COLO668 (cell line): ENCODE measurements at regions not wholly inside any gene's neighbourhood (a gene's known extent, or its start where the extent isn't known, plus 50 kb on each side); places are given as distances from the start of the nearest gene placed in this dataset.
A peak's percentile ranks its signal among the peaks of the same experiment; 100 is the strongest.
"Not testable (repeated sequence)": the region's sequence is repeated elsewhere in the genome, so short reads cannot be mapped to it uniquely, and the experiment has no call there.

ENCODE experiments used
- DNase-seq: peaks from one replicate; lab custom pipeline; 2025; ENCODE audit not compliant: unreplicated experiment; lab: John Stamatoyannopoulos, UW

- DNase-seq: no peak
Measured at GRCh38 chr15:53844634-53845033, 85.2 kb upstream of the WDR72 start.

GRCh38 chr15:53843869-53844569 lies 84.6 kb upstream of the WDR72 start:
- no peak for DNase-seq

GRCh38 chr15:53843166-53843565 lies 83.7 kb upstream of the WDR72 start:
- no peak for DNase-seq

- no peak for DNase-seq
Measured at GRCh38 chr15:53841651-53842050, 82.2 kb upstream of the WDR72 start.

GRCh38 chr15:53840681-53841080 lies 81.2 kb upstream of the WDR72 start:
- DNase-seq: no peak

- peak; percentile 90 for DNase-seq
Measured at GRCh38 chr15:53837263-53837662, 77.8 kb upstream of the WDR72 start.

- DNase-seq: no peak
Measured at GRCh38 chr15:53836618-53837017, 77.2 kb upstream of the WDR72 start.

GRCh38 chr15:53835309-53835708 lies 75.8 kb upstream of the WDR72 start:
- DNase-seq: no peak

- no peak for DNase-seq
Measured at GRCh38 chr15:53834214-53834613, 74.8 kb upstream of the WDR72 start.

- no peak for DNase-seq
Measured at GRCh38 chr15:53833134-53833624, 73.7 kb upstream of the WDR72 start.

- peak; percentile 9 for DNase-seq
Measured at GRCh38 chr15:53831907-53832770, 72.7 kb upstream of the WDR72 start.

- DNase-seq: no peak
Measured at GRCh38 chr15:53830707-53831386, 71.4 kb upstream of the WDR72 start.

- DNase-seq: no peak
Measured at GRCh38 chr15:53829923-53830459, 70.5 kb upstream of the WDR72 start.

GRCh38 chr15:53829471-53829870 lies 70.0 kb upstream of the WDR72 start:
- no peak for DNase-seq

GRCh38 chr15:53827355-53827754 lies 67.9 kb upstream of the WDR72 start:
- DNase-seq: no peak

- no peak for DNase-seq
Measured at GRCh38 chr15:53811530-53811929, 52.1 kb upstream of the WDR72 start.

GRCh38 chr15:53810306-53810705 lies 50.8 kb upstream of the WDR72 start:
- not testable (repeated sequence) for DNase-seq
